ENCODE measurements at regions not wholly inside any gene's neighbourhood (a gene's known extent, or its start where the extent isn't known, plus 50 kb on each side); places are given as distances from the start of the nearest gene placed in this dataset.

DNA sequence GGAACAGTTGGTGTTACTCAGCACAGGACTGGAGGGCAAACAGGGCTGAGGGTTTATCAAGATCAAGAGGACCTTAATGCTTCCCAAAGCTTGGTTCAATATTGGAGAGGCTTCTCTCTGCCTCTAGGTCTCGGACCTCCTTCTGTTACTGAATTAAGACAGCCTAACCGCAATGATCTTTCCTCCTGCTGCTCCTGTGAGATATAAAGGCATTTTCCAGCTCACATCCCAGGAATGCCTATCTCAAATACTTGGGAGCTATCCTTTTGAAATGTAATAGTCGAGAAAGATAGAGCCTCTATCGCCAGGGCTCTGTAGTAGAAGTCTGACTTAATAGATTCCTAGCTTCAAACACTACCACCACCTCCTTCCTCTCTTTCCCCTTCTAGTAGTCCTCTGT, 1475.0 kb downstream of the SLITRK1 start:
- Histone ChIP-seq H3K4me1 (ENCODE audit: control insufficient read depth, insufficient read depth, low read length) (no peaks in the 10 kb centered on the region), H4K20me1 (ENCODE audit: control insufficient read depth, insufficient read depth) (no peaks in the 10 kb centered on the region), H3K4me3 (no peak overlapping the region), H3K9ac (ENCODE audit: control insufficient read depth, insufficient read depth, low read length) (no peak overlapping the region), H3K9me3 (replicated peaks; ENCODE audit: control insufficient read depth, insufficient read depth, low read length) (no peaks in the 10 kb centered on the region), H3K4me2 (ENCODE audit: control insufficient read depth, insufficient read depth) (no peak overlapping the region), H3K27me3 (replicated peaks in 1 of 2; ENCODE audit: control insufficient read depth in 2 of 2, insufficient read depth in 2 of 2, low read length in 1 of 2) (no peaks in the 10 kb centered on the region), H2AFZ (ENCODE audit: control insufficient read depth, low read depth, low read length) (no peak overlapping the region), H3K36me3 (ENCODE audit: control insufficient read depth in 2 of 2, insufficient read depth in 2 of 2, low read length in 1 of 2) (no peaks in the 10 kb centered on the region), H3K27ac (ENCODE audit: control insufficient read depth, insufficient read depth) (no peak overlapping the region), H3K79me2 (ENCODE audit: control insufficient read depth, insufficient read depth, low read length) (no peaks in the 10 kb centered on the region)
- in situ Hi-C loops (cut with MboI) (no loop called here), intact Hi-C loops (cut with micrococcal nuclease; ENCODE audit: unreplicated experiment) (no loop called here)
- DNase-seq (ENCODE audit: low read depth, low spot score) (no peak), ATAC-seq (no peak), FAIRE-seq (no peak)
- POLR2A ChIA-PET: no interaction called here
- TF ChIP-seq DPF2 (IDR thresholded peaks at IDR 0.05): no peak
- no peak for TF ChIP-seq ZZZ3 (IDR thresholded peaks at IDR 0.05; ENCODE audit: control insufficient read depth, insufficient read length, low read depth)
- no peak for TF ChIP-seq SUPT20H (IDR thresholded peaks at IDR 0.05; ENCODE audit: borderline replicate concordance, control insufficient read depth, low read depth, low read length)
- no peak for TF ChIP-seq RBBP5 (conservative IDR thresholded peaks at IDR 0.05)
- no peak for TF ChIP-seq ZNF622 (IDR thresholded peaks at IDR 0.05)
- no peak for TF ChIP-seq SP1 (IDR thresholded peaks at IDR 0.05; ENCODE audit: low read depth, low read length)
- SMC1A ChIA-PET (ENCODE audit: uncharacterized antibody, unreplicated experiment): no interaction called here
- RAD21 ChIA-PET (ENCODE audit: unreplicated experiment): no interaction called here
- CTCF ChIA-PET: interaction anchor here (1.1 kb wide), 1 partner anchor 73 kb away, joined by 3 read pairs; no protein-coding TSS in a partner anchor
- 0% methylated on average over 4 of the region's 4 CpGs for WGBS (ENCODE audit: insufficient coverage, insufficient replicate concordance, low lambda C conversion rate, missing lambda C conversion rate)
- BruUV-seq (replicated peaks): no TSS peak

DNA sequence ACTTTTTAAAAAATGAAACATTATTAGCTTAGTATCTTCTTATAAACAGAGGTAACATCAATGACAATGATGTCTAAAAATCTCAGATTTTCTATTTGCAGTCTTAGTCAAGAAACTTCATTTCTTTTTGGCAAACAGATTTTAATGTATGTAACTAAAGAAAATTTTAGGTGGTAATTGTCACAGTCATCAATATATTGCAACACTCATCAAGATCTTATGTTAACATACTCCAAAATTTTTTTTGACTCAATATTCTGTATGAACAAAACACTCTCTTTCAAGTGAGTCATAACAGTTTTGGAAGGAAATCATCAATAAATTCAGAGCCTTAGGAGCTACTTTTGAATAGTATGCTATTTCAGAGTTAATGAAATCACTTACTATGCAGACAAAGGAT, 1507.6 kb downstream of the SLITRK1 start:
- Histone ChIP-seq H3K27ac (ENCODE audit: control insufficient read depth, insufficient read depth) (no peak overlapping the region), H2AFZ (ENCODE audit: control insufficient read depth, low read depth, low read length) (no peak overlapping the region), H4K20me1 (ENCODE audit: control insufficient read depth, insufficient read depth) (no peaks in the 10 kb centered on the region), H3K4me2 (ENCODE audit: control insufficient read depth, insufficient read depth) (no peak overlapping the region), H3K27me3 (replicated peaks in 1 of 2; ENCODE audit: control insufficient read depth in 2 of 2, insufficient read depth in 2 of 2, low read length in 1 of 2) (no peaks in the 10 kb centered on the region), H3K36me3 (ENCODE audit: control insufficient read depth in 2 of 2, insufficient read depth in 2 of 2, low read length in 1 of 2) (no peaks in the 10 kb centered on the region), H3K79me2 (ENCODE audit: control insufficient read depth, insufficient read depth, low read length) (no peaks in the 10 kb centered on the region), H3K4me1 (ENCODE audit: control insufficient read depth, insufficient read depth, low read length) (no peaks in the 10 kb centered on the region), H3K9me3 (replicated peaks; ENCODE audit: control insufficient read depth, insufficient read depth, low read length) (no peaks in the 10 kb centered on the region), H3K4me3 (no peak overlapping the region), H3K9ac (ENCODE audit: control insufficient read depth, insufficient read depth, low read length) (no peak overlapping the region)
- in situ Hi-C loops (cut with MboI): no loop called here
- RAD21 ChIA-PET (ENCODE audit: unreplicated experiment): no interaction called here
- no peak for FAIRE-seq
- SMC1A ChIA-PET (ENCODE audit: uncharacterized antibody, unreplicated experiment): no interaction called here
- ATAC-seq: no peak
- CTCF ChIA-PET: no interaction called here
- TF ChIP-seq ESRRA (IDR thresholded peaks at IDR 0.05; ENCODE audit: low read length) (no peak), ZNF622 (IDR thresholded peaks at IDR 0.05) (no peak), KLF5 (IDR thresholded peaks at IDR 0.05; ENCODE audit: partially characterized antibody) (no peak), MYB (IDR thresholded peaks at IDR 0.05; ENCODE audit: borderline replicate concordance, low read depth, low read length) (no peak), DPF2 (IDR thresholded peaks at IDR 0.05) (no peak)
- TF ChIP-seq, protein P1, sequence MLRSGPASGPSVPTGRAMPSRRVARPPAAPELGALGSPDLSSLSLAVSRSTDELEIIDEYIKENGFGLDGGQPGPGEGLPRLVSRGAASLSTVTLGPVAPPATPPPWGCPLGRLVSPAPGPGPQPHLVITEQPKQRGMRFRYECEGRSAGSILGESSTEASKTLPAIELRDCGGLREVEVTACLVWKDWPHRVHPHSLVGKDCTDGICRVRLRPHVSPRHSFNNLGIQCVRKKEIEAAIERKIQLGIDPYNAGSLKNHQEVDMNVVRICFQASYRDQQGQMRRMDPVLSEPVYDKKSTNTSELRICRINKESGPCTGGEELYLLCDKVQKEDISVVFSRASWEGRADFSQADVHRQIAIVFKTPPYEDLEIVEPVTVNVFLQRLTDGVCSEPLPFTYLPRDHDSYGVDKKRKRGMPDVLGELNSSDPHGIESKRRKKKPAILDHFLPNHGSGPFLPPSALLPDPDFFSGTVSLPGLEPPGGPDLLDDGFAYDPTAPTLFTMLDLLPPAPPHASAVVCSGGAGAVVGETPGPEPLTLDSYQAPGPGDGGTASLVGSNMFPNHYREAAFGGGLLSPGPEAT (IDR thresholded peaks at IDR 0.05; ENCODE audit: low read depth): no peak
- TF ChIP-seq, protein P2, sequence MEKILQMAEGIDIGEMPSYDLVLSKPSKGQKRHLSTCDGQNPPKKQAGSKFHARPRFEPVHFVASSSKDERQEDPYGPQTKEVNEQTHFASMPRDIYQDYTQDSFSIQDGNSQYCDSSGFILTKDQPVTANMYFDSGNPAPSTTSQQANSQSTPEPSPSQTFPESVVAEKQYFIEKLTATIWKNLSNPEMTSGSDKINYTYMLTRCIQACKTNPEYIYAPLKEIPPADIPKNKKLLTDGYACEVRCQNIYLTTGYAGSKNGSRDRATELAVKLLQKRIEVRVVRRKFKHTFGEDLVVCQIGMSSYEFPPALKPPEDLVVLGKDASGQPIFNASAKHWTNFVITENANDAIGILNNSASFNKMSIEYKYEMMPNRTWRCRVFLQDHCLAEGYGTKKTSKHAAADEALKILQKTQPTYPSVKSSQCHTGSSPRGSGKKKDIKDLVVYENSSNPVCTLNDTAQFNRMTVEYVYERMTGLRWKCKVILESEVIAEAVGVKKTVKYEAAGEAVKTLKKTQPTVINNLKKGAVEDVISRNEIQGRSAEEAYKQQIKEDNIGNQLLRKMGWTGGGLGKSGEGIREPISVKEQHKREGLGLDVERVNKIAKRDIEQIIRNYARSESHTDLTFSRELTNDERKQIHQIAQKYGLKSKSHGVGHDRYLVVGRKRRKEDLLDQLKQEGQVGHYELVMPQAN (conservative IDR thresholded peaks at IDR 0.05): no peak
- TF ChIP-seq, protein P3, sequence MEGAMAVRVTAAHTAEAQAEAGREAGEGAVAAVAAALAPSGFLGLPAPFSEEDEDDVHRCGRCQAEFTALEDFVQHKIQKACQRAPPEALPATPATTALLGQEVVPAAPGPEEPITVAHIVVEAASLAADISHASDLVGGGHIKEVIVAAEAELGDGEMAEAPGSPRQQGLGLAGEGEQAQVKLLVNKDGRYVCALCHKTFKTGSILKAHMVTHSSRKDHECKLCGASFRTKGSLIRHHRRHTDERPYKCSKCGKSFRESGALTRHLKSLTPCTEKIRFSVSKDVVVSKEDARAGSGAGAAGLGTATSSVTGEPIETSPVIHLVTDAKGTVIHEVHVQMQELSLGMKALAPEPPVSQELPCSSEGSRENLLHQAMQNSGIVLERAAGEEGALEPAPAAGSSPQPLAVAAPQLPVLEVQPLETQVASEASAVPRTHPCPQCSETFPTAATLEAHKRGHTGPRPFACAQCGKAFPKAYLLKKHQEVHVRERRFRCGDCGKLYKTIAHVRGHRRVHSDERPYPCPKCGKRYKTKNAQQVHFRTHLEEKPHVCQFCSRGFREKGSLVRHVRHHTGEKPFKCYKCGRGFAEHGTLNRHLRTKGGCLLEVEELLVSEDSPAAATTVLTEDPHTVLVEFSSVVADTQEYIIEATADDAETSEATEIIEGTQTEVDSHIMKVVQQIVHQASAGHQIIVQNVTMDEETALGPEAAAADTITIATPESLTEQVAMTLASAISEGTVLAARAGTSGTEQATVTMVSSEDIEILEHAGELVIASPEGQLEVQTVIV (IDR thresholded peaks at IDR 0.05; ENCODE audit: borderline replicate concordance, partially characterized antibody): no peak
- POLR2A ChIA-PET: no interaction called here
- no peak for DNase-seq (ENCODE audit: low read depth, low spot score)
- intact Hi-C loops (cut with micrococcal nuclease; ENCODE audit: unreplicated experiment): no loop called here
- no TSS peak for BruUV-seq (replicated peaks)

Data from GM12878 (cell line).